DND-41 (cell line): ENCODE measurements at regions not wholly inside any gene's neighbourhood (a gene's known extent, or its start where the extent isn't known, plus 50 kb on each side); places are given as distances from the start of the nearest gene placed in this dataset.

Source experiments
- EZH2 ChIP-seq: IDR thresholded peaks from 3 replicates; pipeline ENCODE4 v1.6.1; 2012; ENCODE audit warnings: borderline replicate concordance, low read depth, mild to moderate bottlenecking, moderate library complexity, low read length, inconsistent platforms; ENCODE audit not compliant: severe bottlenecking
- TF ChIP-seq, protein P1 (sequence below): IDR thresholded peaks from 2 replicates; pipeline ENCODE4 v1.5.1; 2012; ENCODE audit warnings: borderline replicate concordance, low read length, moderate library complexity, mild to moderate bottlenecking; ENCODE audit not compliant: poor library complexity, severe bottlenecking; ENCODE audit errors: extremely low read depth

GRCh38 chr12:115611477-115611876, 666.0 kb downstream of the MED13L start:
- TF ChIP-seq, protein P1, sequence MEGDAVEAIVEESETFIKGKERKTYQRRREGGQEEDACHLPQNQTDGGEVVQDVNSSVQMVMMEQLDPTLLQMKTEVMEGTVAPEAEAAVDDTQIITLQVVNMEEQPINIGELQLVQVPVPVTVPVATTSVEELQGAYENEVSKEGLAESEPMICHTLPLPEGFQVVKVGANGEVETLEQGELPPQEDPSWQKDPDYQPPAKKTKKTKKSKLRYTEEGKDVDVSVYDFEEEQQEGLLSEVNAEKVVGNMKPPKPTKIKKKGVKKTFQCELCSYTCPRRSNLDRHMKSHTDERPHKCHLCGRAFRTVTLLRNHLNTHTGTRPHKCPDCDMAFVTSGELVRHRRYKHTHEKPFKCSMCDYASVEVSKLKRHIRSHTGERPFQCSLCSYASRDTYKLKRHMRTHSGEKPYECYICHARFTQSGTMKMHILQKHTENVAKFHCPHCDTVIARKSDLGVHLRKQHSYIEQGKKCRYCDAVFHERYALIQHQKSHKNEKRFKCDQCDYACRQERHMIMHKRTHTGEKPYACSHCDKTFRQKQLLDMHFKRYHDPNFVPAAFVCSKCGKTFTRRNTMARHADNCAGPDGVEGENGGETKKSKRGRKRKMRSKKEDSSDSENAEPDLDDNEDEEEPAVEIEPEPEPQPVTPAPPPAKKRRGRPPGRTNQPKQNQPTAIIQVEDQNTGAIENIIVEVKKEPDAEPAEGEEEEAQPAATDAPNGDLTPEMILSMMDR, result no peak
- no peak for TF ChIP-seq EZH2
